ENCODE measurements at regions not wholly inside any gene's neighbourhood (a gene's known extent, or its start where the extent isn't known, plus 50 kb on each side); places are given as distances from the start of the nearest gene placed in this dataset.

GRCh38 chr7:12949060-12949931 is 261.9 kb downstream of the ARL4A start:
- TF ChIP-seq YY1 (IDR thresholded peaks at IDR 0.05; ENCODE audit: insufficient read depth, insufficient read length) (no peak), SUZ12 (IDR thresholded peaks at IDR 0.05; ENCODE audit: extremely low read depth, insufficient read depth, insufficient read length) (no peak)
